ENCODE measurements at regions not wholly inside any gene's neighbourhood (a gene's known extent, or its start where the extent isn't known, plus 50 kb on each side); places are given as distances from the start of the nearest gene placed in this dataset.

DNA sequence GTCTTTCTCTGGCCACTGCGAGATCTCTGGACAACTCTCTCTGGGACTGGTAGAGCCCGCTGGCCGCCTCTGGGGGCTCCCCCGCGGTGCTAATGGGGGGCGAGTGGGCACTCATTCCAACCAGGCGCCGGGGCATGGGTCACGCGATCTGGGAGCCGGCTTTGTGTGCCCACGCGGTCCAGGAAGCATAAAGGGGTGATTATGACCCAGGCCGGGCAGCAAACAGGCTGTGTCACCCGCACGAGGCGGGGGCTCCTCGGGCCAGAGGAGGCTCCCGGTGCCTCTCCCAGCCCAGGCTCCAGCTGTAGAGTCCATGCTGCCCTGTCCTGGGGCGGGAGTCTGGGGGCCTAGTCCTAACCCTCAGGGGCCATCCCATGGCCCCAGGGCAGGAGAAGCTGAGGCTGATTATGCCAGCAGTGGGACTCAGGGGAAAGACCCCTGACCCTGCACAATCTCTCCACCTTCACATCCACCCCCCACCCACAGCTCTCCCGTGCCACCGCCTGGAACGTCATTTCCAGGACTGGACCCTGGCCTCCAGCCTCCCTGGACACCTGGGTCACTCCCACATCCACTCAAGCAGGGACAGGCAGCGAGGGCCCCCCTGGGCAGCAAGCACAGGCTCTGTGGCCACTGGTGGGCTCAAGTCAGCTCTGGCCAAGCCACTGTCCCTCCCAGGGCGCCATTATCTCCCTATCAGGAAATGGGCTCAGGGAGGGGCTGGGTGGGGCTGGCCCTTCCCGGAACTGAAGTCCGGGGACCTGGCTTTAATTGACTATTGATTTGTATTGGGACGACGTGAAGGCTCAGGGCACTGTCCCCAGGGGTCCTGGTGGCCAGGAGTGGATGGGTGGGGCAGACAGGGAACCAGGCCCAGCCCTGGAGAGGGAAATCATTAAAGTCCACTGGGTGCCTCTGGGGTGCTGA, 50.0 kb downstream of the PTPRS start:
- WGBS, 2 donors: 84 to 87% methylated on average over 29 of the region's 29 CpGs
- no peak overlapping the region for H3K27ac ChIP-seq (ENCODE audit: low read depth in 1 of 2, low read length in 2 of 2)
- no peaks in the 10 kb centered on the region for H3K4me1 ChIP-seq (ENCODE audit: control insufficient read depth in 1 of 2, insufficient read depth in 2 of 2, low read length in 2 of 2)

DNA sequence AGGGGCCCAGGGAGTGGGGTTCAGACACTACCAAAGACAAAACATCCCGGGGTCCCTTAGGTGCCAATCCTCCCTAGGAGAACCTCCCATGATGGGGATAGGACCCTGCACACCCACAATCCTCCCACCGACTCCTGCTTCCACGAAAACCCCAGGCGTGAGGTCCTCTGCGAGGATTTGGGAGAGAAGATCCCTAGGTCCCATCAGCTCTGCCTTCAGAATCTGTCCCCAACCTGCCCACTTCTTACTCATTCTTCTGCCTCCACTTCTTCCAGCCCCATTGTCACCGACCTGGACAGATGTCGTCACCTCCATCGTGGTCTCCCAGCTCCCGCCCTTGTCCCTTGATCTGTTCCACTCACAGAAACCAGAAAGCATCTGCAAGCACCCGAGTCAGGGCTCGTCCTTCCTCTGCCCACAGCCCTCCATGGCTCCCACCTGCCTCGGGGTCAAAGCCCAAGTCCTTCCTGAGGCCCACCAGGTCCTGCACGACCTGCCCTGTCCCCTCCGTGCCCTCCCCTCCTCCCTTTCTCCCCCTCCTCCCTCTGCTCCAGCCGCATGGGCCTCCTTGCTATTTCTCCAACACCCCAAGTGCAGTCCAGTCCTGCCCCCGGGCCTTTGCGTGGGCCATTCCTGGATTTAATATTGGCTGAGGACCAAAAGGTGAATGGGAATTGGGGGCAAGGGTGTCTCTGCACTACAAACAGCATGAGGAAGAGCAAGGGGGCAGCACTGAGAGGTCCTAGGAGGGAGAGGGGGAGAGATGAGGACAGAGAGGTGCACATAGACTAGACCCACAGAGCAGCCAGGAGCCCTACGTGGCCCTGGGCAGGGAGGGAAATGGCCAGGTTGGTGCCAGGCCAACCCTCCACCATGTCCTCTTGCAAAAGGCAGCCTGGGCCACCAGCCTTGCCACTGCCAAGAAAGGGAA, 51.3 kb downstream of the PTPRS start:
- H3K36me3 ChIP-seq (ENCODE audit: control insufficient read depth in 1 of 2, insufficient read depth in 2 of 2, low read length in 1 of 2): no peaks in the 10 kb centered on the region
- no peaks in the 10 kb centered on the region for H3K4me1 ChIP-seq (ENCODE audit: control insufficient read depth in 1 of 2, insufficient read depth in 2 of 2, low read length in 2 of 2)
- H3K27ac ChIP-seq (ENCODE audit: low read depth in 1 of 2, low read length in 2 of 2): no peak overlapping the region
- 79 to 82% methylated on average over 18 of the region's 18 CpGs for WGBS, 2 donors
- no peaks in the 10 kb centered on the region for H3K27me3 ChIP-seq (ENCODE audit: control insufficient read depth in 1 of 2, insufficient read depth in 2 of 2, low read length in 1 of 2)
- no peak for ATAC-seq (ENCODE audit: low FRiP score)
- intact Hi-C loops (cut with DNase I): no loop called here
- no peaks in the 10 kb centered on the region for H3K9me3 ChIP-seq (ENCODE audit: control insufficient read depth, low read length)
- DNase-seq: no peak
- H3K4me3 ChIP-seq (ENCODE audit: low read length in 2 of 2): no peak overlapping the region

More for the DNA sequence above, 50.0 kb downstream of the PTPRS start:
- no peak overlapping the region for H3K4me3 ChIP-seq (ENCODE audit: low read length in 2 of 2)
- no peaks in the 10 kb centered on the region for H3K9me3 ChIP-seq (ENCODE audit: control insufficient read depth, low read length)
- intact Hi-C loops (cut with DNase I): no loop called here
- ATAC-seq (ENCODE audit: low FRiP score) (no peak), DNase-seq (no peak)
- no peaks in the 10 kb centered on the region for H3K36me3 ChIP-seq (ENCODE audit: control insufficient read depth in 1 of 2, insufficient read depth in 2 of 2, low read length in 1 of 2)
- no peaks in the 10 kb centered on the region for H3K27me3 ChIP-seq (ENCODE audit: control insufficient read depth in 1 of 2, insufficient read depth in 2 of 2, low read length in 1 of 2)

GRCh38 chr19:5288347-5288739, 52.3 kb downstream of the PTPRS start:
- H3K4me1 ChIP-seq (ENCODE audit: control insufficient read depth in 1 of 2, insufficient read depth in 2 of 2, low read length in 2 of 2): no peaks in the 10 kb centered on the region
- no peaks in the 10 kb centered on the region for H3K9me3 ChIP-seq (ENCODE audit: control insufficient read depth, low read length)
- no peak overlapping the region for H3K27ac ChIP-seq (ENCODE audit: low read depth in 1 of 2, low read length in 2 of 2)
- no peaks in the 10 kb centered on the region for H3K27me3 ChIP-seq (ENCODE audit: control insufficient read depth in 1 of 2, insufficient read depth in 2 of 2, low read length in 1 of 2)
- no peak overlapping the region for H3K4me3 ChIP-seq (ENCODE audit: low read length in 2 of 2)
- DNase-seq (no peak), ATAC-seq (ENCODE audit: low FRiP score) (no peak)
- intact Hi-C loops (cut with DNase I): no loop called here
- H3K36me3 ChIP-seq (ENCODE audit: control insufficient read depth in 1 of 2, insufficient read depth in 2 of 2, low read length in 1 of 2): no peaks in the 10 kb centered on the region
- WGBS, 2 donors: 52 to 55% methylated on average over 4 of the region's 4 CpGs

DNA sequence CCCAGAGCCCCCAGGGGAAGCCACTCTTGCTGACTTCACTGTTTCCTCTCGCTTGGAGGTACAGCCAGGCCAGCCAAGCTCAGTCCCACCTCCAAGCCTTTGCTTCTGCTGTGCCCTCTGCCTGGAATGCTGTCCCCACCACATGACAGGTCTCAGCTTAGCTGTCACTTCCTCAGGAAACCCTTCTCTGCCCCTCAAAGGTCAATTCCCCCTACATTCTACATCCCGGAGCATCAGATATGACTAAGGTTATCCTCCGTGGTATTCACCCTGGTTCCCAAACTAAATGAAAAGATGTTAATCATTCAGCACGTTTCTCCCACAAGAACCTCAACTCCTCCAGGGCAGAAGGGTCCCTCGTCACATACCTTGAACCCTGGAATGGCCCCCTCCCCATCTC, 53.5 kb downstream of the PTPRS start:
- Histone ChIP-seq H3K9me3 (ENCODE audit: control insufficient read depth, low read length) (no peaks in the 10 kb centered on the region), H3K4me3 (ENCODE audit: low read length in 2 of 2) (no peak overlapping the region), H3K36me3 (ENCODE audit: control insufficient read depth in 1 of 2, insufficient read depth in 2 of 2, low read length in 1 of 2) (no peaks in the 10 kb centered on the region), H3K27me3 (ENCODE audit: control insufficient read depth in 1 of 2, insufficient read depth in 2 of 2, low read length in 1 of 2) (no peaks in the 10 kb centered on the region), H3K27ac (ENCODE audit: low read depth in 1 of 2, low read length in 2 of 2) (no peak overlapping the region), H3K4me1 (ENCODE audit: control insufficient read depth in 1 of 2, insufficient read depth in 2 of 2, low read length in 2 of 2) (no peaks in the 10 kb centered on the region)
- ATAC-seq (ENCODE audit: low FRiP score): no peak
- intact Hi-C loops (cut with DNase I): no loop called here
- WGBS, 2 donors: 86 to 90% methylated on average over 5 of the region's 5 CpGs
- no peak for DNase-seq

GRCh38 chr19:5286465-5287029, 54.1 kb downstream of the PTPRS start:
- Histone ChIP-seq H3K36me3 (ENCODE audit: control insufficient read depth in 1 of 2, insufficient read depth in 2 of 2, low read length in 1 of 2) (no peaks in the 10 kb centered on the region), H3K27ac (ENCODE audit: low read depth in 1 of 2, low read length in 2 of 2) (no peak overlapping the region), H3K4me3 (ENCODE audit: low read length in 2 of 2) (no peak overlapping the region), H3K9me3 (ENCODE audit: control insufficient read depth, low read length) (no peaks in the 10 kb centered on the region), H3K27me3 (ENCODE audit: control insufficient read depth in 1 of 2, insufficient read depth in 2 of 2, low read length in 1 of 2) (no peaks in the 10 kb centered on the region), H3K4me1 (ENCODE audit: control insufficient read depth in 1 of 2, insufficient read depth in 2 of 2, low read length in 2 of 2) (no peaks in the 10 kb centered on the region)
- intact Hi-C loops (cut with DNase I): no loop called here
- 95 to 97% methylated on average over 3 of the region's 3 CpGs for WGBS, 2 donors
- no peak for DNase-seq
- ATAC-seq (ENCODE audit: low FRiP score): no peak

- Histone ChIP-seq H3K27ac (ENCODE audit: low read depth in 1 of 2, low read length in 2 of 2) (no peak overlapping the region), H3K9me3 (ENCODE audit: control insufficient read depth, low read length) (no peaks in the 10 kb centered on the region), H3K27me3 (ENCODE audit: control insufficient read depth in 1 of 2, insufficient read depth in 2 of 2, low read length in 1 of 2) (no peaks in the 10 kb centered on the region), H3K4me3 (ENCODE audit: low read length in 2 of 2) (no peak overlapping the region), H3K36me3 (ENCODE audit: control insufficient read depth in 1 of 2, insufficient read depth in 2 of 2, low read length in 1 of 2) (no peaks in the 10 kb centered on the region), H3K4me1 (ENCODE audit: control insufficient read depth in 1 of 2, insufficient read depth in 2 of 2, low read length in 2 of 2) (no peaks in the 10 kb centered on the region)
- ATAC-seq (ENCODE audit: low FRiP score) (no peak), DNase-seq (no peak)
- 87% methylated on average over 15 of the region's 15 CpGs for WGBS, 2 donors
- intact Hi-C loops (cut with DNase I): no loop called here
Measured at GRCh38 chr19:5285955-5286354, 54.7 kb downstream of the PTPRS start.

DNA sequence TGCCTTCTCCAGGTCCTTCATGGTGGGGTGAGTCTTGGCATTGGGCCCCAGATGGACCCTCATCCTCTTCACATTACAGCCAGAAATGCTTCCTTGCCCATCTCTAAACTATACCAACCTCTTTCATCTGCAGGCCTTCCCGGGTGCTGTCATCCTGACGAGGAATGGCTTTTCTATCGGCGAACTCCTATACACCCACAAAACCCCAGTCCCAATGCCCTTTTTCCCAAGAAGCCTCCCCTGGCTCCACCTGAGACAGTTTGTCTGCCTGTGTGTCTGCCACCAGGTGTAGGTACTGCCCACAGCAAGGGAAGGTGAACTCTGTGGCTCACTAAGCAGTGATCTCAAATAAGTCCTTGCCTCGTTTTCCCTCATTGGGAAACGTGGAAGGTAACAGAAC, 55.3 kb downstream of the PTPRS start:
- 93 to 96% methylated on average over 6 of the region's 6 CpGs for WGBS, 2 donors
- intact Hi-C loops (cut with DNase I): no loop called here
- Histone ChIP-seq H3K4me1 (ENCODE audit: control insufficient read depth in 1 of 2, insufficient read depth in 2 of 2, low read length in 2 of 2) (no peaks in the 10 kb centered on the region), H3K4me3 (ENCODE audit: low read length in 2 of 2) (no peak overlapping the region), H3K27ac (ENCODE audit: low read depth in 1 of 2, low read length in 2 of 2) (no peak overlapping the region), H3K36me3 (ENCODE audit: control insufficient read depth in 1 of 2, insufficient read depth in 2 of 2, low read length in 1 of 2) (no peaks in the 10 kb centered on the region), H3K27me3 (ENCODE audit: control insufficient read depth in 1 of 2, insufficient read depth in 2 of 2, low read length in 1 of 2) (no peaks in the 10 kb centered on the region), H3K9me3 (ENCODE audit: control insufficient read depth, low read length) (no peaks in the 10 kb centered on the region)
- ATAC-seq (ENCODE audit: low FRiP score) (no peak), DNase-seq (no peak)

- Histone ChIP-seq H3K4me3 (ENCODE audit: low read length in 2 of 2) (no peak overlapping the region), H3K27ac (ENCODE audit: low read depth in 1 of 2, low read length in 2 of 2) (no peak overlapping the region), H3K27me3 (ENCODE audit: control insufficient read depth in 1 of 2, insufficient read depth in 2 of 2, low read length in 1 of 2) (no peaks in the 10 kb centered on the region), H3K36me3 (ENCODE audit: control insufficient read depth in 1 of 2, insufficient read depth in 2 of 2, low read length in 1 of 2) (no peaks in the 10 kb centered on the region), H3K4me1 (ENCODE audit: control insufficient read depth in 1 of 2, insufficient read depth in 2 of 2, low read length in 2 of 2) (no peaks in the 10 kb centered on the region), H3K9me3 (ENCODE audit: control insufficient read depth, low read length) (no peaks in the 10 kb centered on the region)
- intact Hi-C loops (cut with DNase I): no loop called here
- DNase-seq (peak in 1 of 2 donors; percentile 69), ATAC-seq (ENCODE audit: low FRiP score) (peak; percentile 74)
- WGBS, 2 donors: 28 to 34% methylated on average over 9 of the region's 9 CpGs
Measured at GRCh38 chr19:5282901-5283300, 57.7 kb downstream of the PTPRS start.
